Activated CD4-positive, alpha-beta T cell treated with anti-CD3 and anti-CD28 coated beads for 24 hours (primary cell): ENCODE measurements at regions not wholly inside any gene's neighbourhood (a gene's known extent, or its start where the extent isn't known, plus 50 kb on each side); places are given as distances from the start of the nearest gene placed in this dataset.
"Not testable (repeated sequence)": the region's sequence is repeated elsewhere in the genome, so short reads cannot be mapped to it uniquely, and the experiment has no call there.

ENCODE experiments used
- DNase-seq, 2 donors: peaks; one replicate each; pipeline ENCODE4 v3.0.0-alpha.2; 2020; ENCODE audit warnings: low read depth in 2 of 2

GRCh38 chr7:69309601-69310000, 288.7 kb upstream of the AUTS2 start:
- DNase-seq: no peak

- DNase-seq: no peak
These were observed 286.8 kb upstream of the AUTS2 start for GRCh38 chr7:69311489-69311888.

- not testable (repeated sequence) for DNase-seq
These were observed 284.4 kb upstream of the AUTS2 start for GRCh38 chr7:69313852-69314251.

- DNase-seq: no peak
These were observed 279.5 kb upstream of the AUTS2 start for GRCh38 chr7:69318794-69319193.

- DNase-seq: no peak
These were observed 269.8 kb upstream of the AUTS2 start for GRCh38 chr7:69328516-69328915.

- no peak for DNase-seq
These were observed 263.6 kb upstream of the AUTS2 start for GRCh38 chr7:69334701-69335100.

- no peak for DNase-seq
These were observed 262.9 kb upstream of the AUTS2 start for GRCh38 chr7:69335331-69335730.

- no peak for DNase-seq
These were observed 261.3 kb upstream of the AUTS2 start for GRCh38 chr7:69336976-69337375.

- no peak for DNase-seq
These were observed 260.1 kb upstream of the AUTS2 start for GRCh38 chr7:69338144-69338543.

- no peak for DNase-seq
These were observed 257.0 kb upstream of the AUTS2 start for GRCh38 chr7:69341288-69341687.

GRCh38 chr7:69342154-69342884, 256.0 kb upstream of the AUTS2 start:
- no peak for DNase-seq

GRCh38 chr7:69349291-69349690, 249.0 kb upstream of the AUTS2 start:
- DNase-seq: no peak

GRCh38 chr7:69358163-69358821, 240.0 kb upstream of the AUTS2 start:
- no peak for DNase-seq

GRCh38 chr7:69359003-69359700, 239.1 kb upstream of the AUTS2 start:
- no peak for DNase-seq

- DNase-seq: no peak
These were observed 237.4 kb upstream of the AUTS2 start for GRCh38 chr7:69360913-69361312.

- DNase-seq: no peak
These were observed 235.1 kb upstream of the AUTS2 start for GRCh38 chr7:69363136-69363535.

GRCh38 chr7:69364813-69365643, 233.2 kb upstream of the AUTS2 start:
- no peak for DNase-seq

- no peak for DNase-seq
These were observed 232.6 kb upstream of the AUTS2 start for GRCh38 chr7:69365651-69366192.

GRCh38 chr7:69367780-69368179, 230.5 kb upstream of the AUTS2 start:
- no peak for DNase-seq

- no peak for DNase-seq
These were observed 224.9 kb upstream of the AUTS2 start for GRCh38 chr7:69373171-69374043.

- DNase-seq: no peak
These were observed 224.2 kb upstream of the AUTS2 start for GRCh38 chr7:69374044-69374425.
